SK-N-SH treated with all-trans-retinoic acid at 6 μM for 48 hours (cell line): ENCODE measurements at regions not wholly inside any gene's neighbourhood (a gene's known extent, or its start where the extent isn't known, plus 50 kb on each side); places are given as distances from the start of the nearest gene placed in this dataset.
"Not testable (repeated sequence)": the region's sequence is repeated elsewhere in the genome, so short reads cannot be mapped to it uniquely, and the experiment has no call there.

Source experiments
- TCF4 ChIP-seq: fragments of 250-450 bp; sonication (Bioruptor Pico); IDR thresholded peaks from 2 replicates; pipeline ENCODE4 v1.8.0; 2021; ENCODE audit warnings: mild to moderate bottlenecking, moderate library complexity, borderline replicate concordance
- ZFP30 ChIP-seq: fragments of 450-650 bp; formaldehyde crosslinking; IDR thresholded peaks from 2 replicates; pipeline ENCODE4 v1.5.0; 2022; ENCODE audit warnings: mild to moderate bottlenecking, moderate library complexity

GRCh38 chr5:86731319-86732117 is 113.8 kb downstream of the COX7C start:
- TF ChIP-seq TCF4, ZFP30 (CRISPR knock-in tag): not testable (repeated sequence)
